Spleen (tissue), 11 donors: ENCODE measurements at regions not wholly inside any gene's neighbourhood (a gene's known extent, or its start where the extent isn't known, plus 50 kb on each side); places are given as distances from the start of the nearest gene placed in this dataset.

Experiments
- DNase-seq: peaks from one replicate; pipeline ENCODE4 v3.0.0-alpha.2; 2020
- H3K27ac ChIP-seq, 8 donors: fragments of 200-600 bp; sonication (generic) in 7 of 8; 1 replicate in 4 of 8; 2 replicates in 4 of 8; pipeline versions ENCODE4 v1.5.0 to v1.8.0; 2016 to 2021; ENCODE audit warnings: inconsistent platforms in 4 of 8, mild to moderate bottlenecking in 4 of 8, moderate library complexity in 1 of 8
- H3K27me3 ChIP-seq, 7 donors: fragments of 200-600 bp; sonication (generic) in 6 of 7; replicated peaks in 1 of 7; 1 replicate in 4 of 7; 2 replicates in 3 of 7; pipeline versions ENCODE4 v1.5.0 to v1.8.0; 2016 to 2021; ENCODE audit warnings: inconsistent platforms in 3 of 7, mild to moderate bottlenecking in 1 of 7
- H3K36me3 ChIP-seq, 6 donors: fragments of 200-600 bp; sonication (generic) in 5 of 6; 1 replicate in 4 of 6; 2 replicates in 2 of 6; pipeline versions ENCODE4 v1.5.0 to v1.8.0; 2016 to 2021; ENCODE audit warnings: inconsistent platforms in 2 of 6
- H3K4me1 ChIP-seq, 6 donors: fragments of 200-600 bp; sonication (generic) in 5 of 6; 1 replicate in 3 of 6; 2 replicates in 3 of 6; pipeline versions ENCODE4 v1.5.0 to v1.8.0; 2016 to 2021; ENCODE audit warnings: inconsistent platforms in 3 of 6
- H3K4me3 ChIP-seq, 8 donors: fragments of 200-600 bp; sonication (generic) in 7 of 8; 1 replicate in 4 of 8; 2 replicates in 4 of 8; pipeline versions ENCODE4 v1.5.0 to v1.8.0; 2016 to 2021; ENCODE audit warnings: inconsistent platforms in 4 of 8, mild to moderate bottlenecking in 4 of 8, moderate library complexity in 2 of 8
- H3K9me3 ChIP-seq, 8 donors: fragments of 200-600 bp; sonication (generic) in 7 of 8; 1 replicate in 4 of 8; 2 replicates in 4 of 8; pipeline versions ENCODE4 v1.5.0 to v1.8.0; 2016 to 2021; ENCODE audit warnings: inconsistent platforms in 4 of 8
- CTCF ChIP-seq, 11 experiments: fragments of 200-600 bp in 7 of 11; fragments of 450-650 bp in 4 of 11; sonication (generic) in 4 of 11; IDR thresholded peaks in 8 of 11; conservative IDR thresholded peaks in 3 of 11; 1 replicate in 7 of 11; 2 replicates in 4 of 11; pipeline versions ENCODE4 v1.4.0 to v1.8.0; 2016 to 2021; ENCODE audit warnings: antibody characterized with exemption in 11 of 11, inconsistent platforms in 4 of 11, mild to moderate bottlenecking in 1 of 11
- POLR2A ChIP-seq, 3 donors: fragments of 450-650 bp; IDR thresholded peaks; one replicate each; pipeline ENCODE4 v1.5.1; 2017; ENCODE audit warnings: antibody characterized with exemption in 3 of 3, mild to moderate bottlenecking in 1 of 3
- POLR2AphosphoS5 ChIP-seq, 3 donors: sonication (generic); formaldehyde crosslinking; IDR thresholded peaks; one replicate each; pipeline ENCODE4 v1.5.1; 2017; ENCODE audit warnings: antibody characterized with exemption in 3 of 3
- WGBS, 5 donors: extraction: QIAGEN DNeasy Blood & Tissue Kit in 3 of 5; methylation state at CpG; one replicate each; pipeline versions ENCODE4 v1.1.5 to v1.1.7; 2013 to 2018; 5-methylcytosine and 5-hydroxymethylcytosine counted together
- intact Hi-C: fragments of 100-400 bp; cut with DNase I; formaldehyde crosslinking; loops from one replicate; pipeline ENCODE4 v1.15.0; 2023; ENCODE audit warnings: low total_unique reads
- donor health status: healthy with polysubstance abuse.
- donor health status: DM: no; HTN: no; CAD: no; lungs with moderate emphysema.
- donor health status: DM: no; HTN: no; CAD: no.
- donor health status: Bipolar disorder and iron deficiency.
- donor health status: healthy.
- donor health status: DM: no; HTN: no; CAD: no.
- donor health status: DM: yes; HTN: yes; CAD: no.

- H3K27me3 ChIP-seq: no peaks in the 10 kb centered on the region
- peaks cover 0 to 4% (median 0%) of the 10 kb centered on the region in 8 donors for H3K9me3 ChIP-seq
- no peaks in the 10 kb centered on the region for H3K4me1 ChIP-seq
These were observed 279.1 kb upstream of the DMAC1 start for GRCh38 chr9:8078641-8079140.

GRCh38 chr9:8074713-8075286 is 275.2 kb upstream of the DMAC1 start:
- Histone ChIP-seq H3K36me3 (no peaks in the 10 kb centered on the region), H3K9me3 (no peaks in the 10 kb centered on the region), H3K4me3 (no peak overlapping the region), H3K27ac (no peak overlapping the region), H3K4me1 (no peaks in the 10 kb centered on the region), H3K27me3 (no peaks in the 10 kb centered on the region)
- TF ChIP-seq POLR2AphosphoS5 (IDR thresholded peaks at IDR 0.05) (no peak), POLR2A (IDR thresholded peaks at IDR 0.05) (no peak), CTCF (IDR thresholded peaks at IDR 0.05 in 8 of 11, conservative IDR thresholded peaks at IDR 0.05 in 3 of 11) (no peak)
- WGBS, 5 donors: 76 to 88% (median 83%) methylated on average over 6 of the region's 6 CpGs
- intact Hi-C loops: no loop called here
- DNase-seq: no peak

More at GRCh38 chr9:8078641-8079140, 279.1 kb upstream of the DMAC1 start:
- intact Hi-C loops: no loop called here
- H3K36me3 ChIP-seq: no peaks in the 10 kb centered on the region
- H3K27ac ChIP-seq: no peak overlapping the region
- no peak overlapping the region for H3K4me3 ChIP-seq
- 74 to 88% (median 76%) methylated on average over 7 of the region's 7 CpGs for WGBS, 5 donors
- DNase-seq: no peak
- TF ChIP-seq POLR2AphosphoS5 (IDR thresholded peaks at IDR 0.05) (no peak), POLR2A (IDR thresholded peaks at IDR 0.05) (no peak), CTCF (IDR thresholded peaks at IDR 0.05 in 8 of 11, conservative IDR thresholded peaks at IDR 0.05 in 3 of 11) (no peak)

GRCh38 chr9:8071445-8071798 is 271.8 kb upstream of the DMAC1 start:
- Histone ChIP-seq H3K9me3 (peaks cover 0 to 4% (median 0%) of the 10 kb centered on the region in 8 donors), H3K4me1 (no peaks in the 10 kb centered on the region), H3K27me3 (no peaks in the 10 kb centered on the region), H3K4me3 (no peak overlapping the region), H3K27ac (no peak overlapping the region), H3K36me3 (no peaks in the 10 kb centered on the region)
- TF ChIP-seq POLR2AphosphoS5 (IDR thresholded peaks at IDR 0.05) (no peak), CTCF (IDR thresholded peaks at IDR 0.05 in 8 of 11, conservative IDR thresholded peaks at IDR 0.05 in 3 of 11) (no peak), POLR2A (IDR thresholded peaks at IDR 0.05) (no peak)
- DNase-seq: no peak
- whole genome bisulfite sequencing, 5 donors: 64 to 88% (median 75%) methylated on average over 4 of the region's 4 CpGs
- intact Hi-C loops: no loop called here

- Histone ChIP-seq H3K27ac (no peak overlapping the region), H3K9me3 (peaks cover 0 to 4% (median 0%) of the 10 kb centered on the region in 8 donors), H3K27me3 (no peaks in the 10 kb centered on the region), H3K36me3 (no peaks in the 10 kb centered on the region), H3K4me1 (no peaks in the 10 kb centered on the region), H3K4me3 (no peak overlapping the region)
- DNase-seq: no peak
- 79 to 99% (median 84%) methylated on average over 2 to 5 of the region's 5 CpGs for WGBS, 5 donors
- TF ChIP-seq CTCF (IDR thresholded peaks at IDR 0.05 in 8 of 11, conservative IDR thresholded peaks at IDR 0.05 in 3 of 11): no peak
- TF ChIP-seq POLR2A (IDR thresholded peaks at IDR 0.05): no peak
- intact Hi-C loops: no loop called here
These were observed 271.3 kb upstream of the DMAC1 start for GRCh38 chr9:8070779-8071444.
